ENCODE measurements at regions not wholly inside any gene's neighbourhood (a gene's known extent, or its start where the extent isn't known, plus 50 kb on each side); places are given as distances from the start of the nearest gene placed in this dataset.

- no peak overlapping the region for H3K4me3 ChIP-seq (ENCODE audit: low read depth, low read length)
- no peak for DNase-seq (ENCODE audit: low read depth)
- TF ChIP-seq, protein P1, sequence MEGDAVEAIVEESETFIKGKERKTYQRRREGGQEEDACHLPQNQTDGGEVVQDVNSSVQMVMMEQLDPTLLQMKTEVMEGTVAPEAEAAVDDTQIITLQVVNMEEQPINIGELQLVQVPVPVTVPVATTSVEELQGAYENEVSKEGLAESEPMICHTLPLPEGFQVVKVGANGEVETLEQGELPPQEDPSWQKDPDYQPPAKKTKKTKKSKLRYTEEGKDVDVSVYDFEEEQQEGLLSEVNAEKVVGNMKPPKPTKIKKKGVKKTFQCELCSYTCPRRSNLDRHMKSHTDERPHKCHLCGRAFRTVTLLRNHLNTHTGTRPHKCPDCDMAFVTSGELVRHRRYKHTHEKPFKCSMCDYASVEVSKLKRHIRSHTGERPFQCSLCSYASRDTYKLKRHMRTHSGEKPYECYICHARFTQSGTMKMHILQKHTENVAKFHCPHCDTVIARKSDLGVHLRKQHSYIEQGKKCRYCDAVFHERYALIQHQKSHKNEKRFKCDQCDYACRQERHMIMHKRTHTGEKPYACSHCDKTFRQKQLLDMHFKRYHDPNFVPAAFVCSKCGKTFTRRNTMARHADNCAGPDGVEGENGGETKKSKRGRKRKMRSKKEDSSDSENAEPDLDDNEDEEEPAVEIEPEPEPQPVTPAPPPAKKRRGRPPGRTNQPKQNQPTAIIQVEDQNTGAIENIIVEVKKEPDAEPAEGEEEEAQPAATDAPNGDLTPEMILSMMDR (IDR thresholded peaks at IDR 0.05; ENCODE audit: insufficient read depth, low read depth, low read length, missing control alignments), result no peak
Measured at GRCh38 chr13:73732350-73732749, 401.9 kb downstream of the KLF12 start.

GRCh38 chr13:73731564-73731963 lies 402.6 kb downstream of the KLF12 start:
- TF ChIP-seq, protein P1 (IDR thresholded peaks at IDR 0.05; ENCODE audit: insufficient read depth, low read depth, low read length, missing control alignments), result no peak
- H3K4me3 ChIP-seq (ENCODE audit: low read depth, low read length), result no peak overlapping the region
- no peak for DNase-seq (ENCODE audit: low read depth)

DNA sequence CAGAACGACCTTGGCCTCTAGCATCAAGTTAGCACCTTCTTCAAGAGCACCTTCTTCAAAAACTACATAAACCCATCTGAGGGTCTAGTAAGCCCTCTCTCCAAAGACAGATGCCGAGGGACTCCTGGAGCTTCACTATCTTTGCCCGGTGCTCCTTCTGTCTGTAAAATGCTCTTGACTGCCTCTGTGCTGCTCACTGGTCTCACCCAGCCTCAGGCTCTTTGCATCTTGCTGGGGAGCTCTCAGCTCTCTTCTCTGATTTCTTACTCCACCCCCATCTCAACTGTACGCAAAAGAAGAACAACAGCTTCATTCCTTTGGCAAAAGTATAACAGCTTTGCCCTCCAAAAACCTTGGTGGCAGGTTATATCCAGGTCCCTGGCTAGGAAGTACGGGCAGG lies 404.2 kb downstream of the KLF12 start:
- no peak for DNase-seq (ENCODE audit: low read depth)

GRCh38 chr13:73729046-73729445 lies 405.2 kb downstream of the KLF12 start:
- H3K4me3 ChIP-seq (ENCODE audit: low read depth, low read length), result no peak overlapping the region
- TF ChIP-seq, protein P1 (IDR thresholded peaks at IDR 0.05; ENCODE audit: insufficient read depth, low read depth, low read length, missing control alignments), result no peak
- DNase-seq (ENCODE audit: low read depth), result no peak

More for the DNA sequence above, 404.2 kb downstream of the KLF12 start:
- TF ChIP-seq, protein P1 (IDR thresholded peaks at IDR 0.05; ENCODE audit: insufficient read depth, low read depth, low read length, missing control alignments), result no peak
- H3K4me3 ChIP-seq (ENCODE audit: low read depth, low read length), result no peak overlapping the region

DNA sequence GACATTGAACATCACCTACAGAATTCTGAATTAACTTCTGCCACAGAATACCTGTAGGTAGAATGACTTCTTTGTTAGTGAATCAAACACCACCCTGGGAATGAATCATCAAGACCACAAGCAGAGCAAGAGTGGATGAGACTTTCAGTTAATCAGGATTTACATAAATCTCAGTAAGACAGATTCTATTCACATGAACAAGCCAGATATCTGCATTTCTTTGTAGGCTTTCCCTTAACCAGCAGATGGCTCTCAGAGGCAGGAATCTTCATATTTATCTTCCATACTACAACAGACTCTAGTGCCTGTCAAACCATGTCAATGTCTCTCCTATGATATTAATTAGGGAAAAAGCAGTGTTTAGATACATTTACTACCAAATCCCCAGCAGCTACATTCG lies 412.1 kb downstream of the KLF12 start:
- DNase-seq (ENCODE audit: low read depth), result peak; percentile 60
- no peak overlapping the region for H3K4me3 ChIP-seq (ENCODE audit: low read depth, low read length)
- TF ChIP-seq, protein P1 (IDR thresholded peaks at IDR 0.05; ENCODE audit: insufficient read depth, low read depth, low read length, missing control alignments), result peak; percentile 3

DNA sequence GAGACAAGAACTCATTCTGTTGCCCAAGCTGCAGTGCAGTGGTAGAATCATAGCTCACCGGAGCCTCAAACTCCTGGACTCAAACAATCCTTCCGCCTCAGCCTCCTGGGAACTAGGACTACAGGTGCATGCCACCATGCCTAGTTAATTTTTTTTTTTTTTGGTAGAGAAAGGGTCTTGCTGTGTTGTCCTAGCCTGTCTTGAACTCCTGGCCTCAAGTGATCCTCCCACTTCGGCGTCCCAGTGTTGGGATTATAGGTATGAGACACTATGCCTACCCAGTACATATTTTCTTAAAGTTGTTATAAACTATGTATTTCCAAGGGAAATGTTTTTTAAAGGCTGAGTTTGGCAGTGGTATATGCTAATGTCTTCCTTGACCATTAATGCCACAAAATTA lies 412.6 kb downstream of the KLF12 start:
- no peak for DNase-seq (ENCODE audit: low read depth)
- TF ChIP-seq, protein P1 (IDR thresholded peaks at IDR 0.05; ENCODE audit: insufficient read depth, low read depth, low read length, missing control alignments), result no peak
- H3K4me3 ChIP-seq (ENCODE audit: low read depth, low read length), result no peak overlapping the region

DNA sequence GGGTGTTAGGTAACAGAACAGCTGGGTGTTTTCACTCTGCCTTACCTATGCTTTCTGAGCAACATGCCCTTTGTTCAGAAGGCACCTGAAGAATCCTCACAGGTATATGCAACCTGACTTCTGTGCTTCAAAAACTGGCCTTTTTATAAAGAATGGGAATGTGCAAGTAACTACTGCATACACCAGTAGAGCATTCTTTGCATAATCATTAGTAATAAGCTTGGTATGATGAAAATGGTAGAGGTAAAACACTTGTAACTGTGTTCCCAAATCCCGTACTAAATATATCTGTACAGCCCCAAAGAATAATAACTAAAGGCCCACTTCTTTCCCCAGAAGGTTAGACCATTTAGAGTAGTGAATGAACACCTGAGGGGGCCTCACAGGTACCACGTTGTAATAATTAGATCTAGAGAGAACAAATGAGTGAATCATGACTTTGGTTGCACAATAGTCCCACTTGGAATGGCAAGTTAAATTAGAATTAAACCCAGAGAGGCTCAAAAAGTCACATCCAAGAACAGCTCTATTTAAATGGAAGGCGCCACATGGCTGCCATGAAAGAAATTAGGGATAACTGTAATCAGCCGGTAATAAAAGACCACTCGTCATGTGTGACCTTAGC lies 413.9 kb downstream of the KLF12 start:
- TF ChIP-seq, protein P1 (IDR thresholded peaks at IDR 0.05; ENCODE audit: insufficient read depth, low read depth, low read length, missing control alignments), result no peak
- DNase-seq (ENCODE audit: low read depth), result no peak
- no peak overlapping the region for H3K4me3 ChIP-seq (ENCODE audit: low read depth, low read length)

Measured in GM12865 (cell line).